ENCODE measurements at regions not wholly inside any gene's neighbourhood (a gene's known extent, or its start where the extent isn't known, plus 50 kb on each side); places are given as distances from the start of the nearest gene placed in this dataset.

- Mint-ChIP-seq H3K4me1 (ENCODE audit: unreplicated experiment) (peaks cover 22% of the 10 kb centered on the region), H3K27ac (ENCODE audit: unreplicated experiment) (no peak overlapping the region), H3K9me3 (ENCODE audit: unreplicated experiment) (no peaks in the 10 kb centered on the region), H3K4me3 (ENCODE audit: unreplicated experiment) (no peak overlapping the region), H3K36me3 (ENCODE audit: low read depth, unreplicated experiment) (no peaks in the 10 kb centered on the region), H3K27me3 (ENCODE audit: unreplicated experiment) (peaks cover 3% of the 10 kb centered on the region)
- DNase-seq (ENCODE audit: low spot score): no peak
- TF ChIP-seq CTCF (IDR thresholded peaks at IDR 0.05; ENCODE audit: unreplicated experiment): no peak
Measured at GRCh38 chr1:149846042-149846441, 53.3 kb upstream of the BOLA1 start.

GRCh38 chr1:149846593-149847466 lies 52.5 kb upstream of the BOLA1 start:
- no peaks in the 10 kb centered on the region for H3K9me3 Mint-ChIP-seq (ENCODE audit: unreplicated experiment)
- H3K4me3 Mint-ChIP-seq (ENCODE audit: unreplicated experiment): no peak overlapping the region
- H3K36me3 Mint-ChIP-seq (ENCODE audit: low read depth, unreplicated experiment): no peaks in the 10 kb centered on the region
- DNase-seq (ENCODE audit: low spot score): no peak
- H3K27ac Mint-ChIP-seq (ENCODE audit: unreplicated experiment): no peak overlapping the region
- peaks cover 3% of the 10 kb centered on the region for H3K27me3 Mint-ChIP-seq (ENCODE audit: unreplicated experiment)
- TF ChIP-seq CTCF (IDR thresholded peaks at IDR 0.05; ENCODE audit: unreplicated experiment): no peak
- peaks cover 22% of the 10 kb centered on the region for H3K4me1 Mint-ChIP-seq (ENCODE audit: unreplicated experiment)

GRCh38 chr1:149848340-149849110 lies 50.8 kb upstream of the BOLA1 start:
- H3K4me1 Mint-ChIP-seq (ENCODE audit: unreplicated experiment): peaks cover 22% of the 10 kb centered on the region
- DNase-seq (ENCODE audit: low spot score): peak; percentile 1
- H3K9me3 Mint-ChIP-seq (ENCODE audit: unreplicated experiment): no peaks in the 10 kb centered on the region
- H3K27ac Mint-ChIP-seq (ENCODE audit: unreplicated experiment): peak overlapping the region; percentile 23
- no peaks in the 10 kb centered on the region for H3K36me3 Mint-ChIP-seq (ENCODE audit: low read depth, unreplicated experiment)
- TF ChIP-seq CTCF (IDR thresholded peaks at IDR 0.05; ENCODE audit: unreplicated experiment): no peak
- peaks cover 3% of the 10 kb centered on the region for H3K27me3 Mint-ChIP-seq (ENCODE audit: unreplicated experiment)
- H3K4me3 Mint-ChIP-seq (ENCODE audit: unreplicated experiment): peak overlapping the region; percentile 87

GRCh38 chr1:149849111-149849946 lies 50.0 kb upstream of the BOLA1 start:
- Mint-ChIP-seq H3K27me3 (ENCODE audit: unreplicated experiment) (peaks cover 3% of the 10 kb centered on the region), H3K27ac (ENCODE audit: unreplicated experiment) (peak overlapping the region; percentile 49), H3K4me1 (ENCODE audit: unreplicated experiment) (peaks cover 22% of the 10 kb centered on the region), H3K9me3 (ENCODE audit: unreplicated experiment) (no peaks in the 10 kb centered on the region), H3K36me3 (ENCODE audit: low read depth, unreplicated experiment) (no peaks in the 10 kb centered on the region), H3K4me3 (ENCODE audit: unreplicated experiment) (peak overlapping the region; percentile 87)
- no peak for TF ChIP-seq CTCF (IDR thresholded peaks at IDR 0.05; ENCODE audit: unreplicated experiment)
- DNase-seq (ENCODE audit: low spot score): peak; percentile 1

Data from endothelial cell (in vitro differentiated cells).